B cell (primary cell): ENCODE measurements at regions not wholly inside any gene's neighbourhood (a gene's known extent, or its start where the extent isn't known, plus 50 kb on each side); places are given as distances from the start of the nearest gene placed in this dataset.

Experiments
- ATAC-seq: fragments of 200-7000 bp; cut with Tn5 transposase; one replicate; pipeline ENCODE4 v1.10.0; 2021; ENCODE audit warnings: low read depth, mild to moderate bottlenecking, moderate number of reproducible peaks, moderate library complexity
- CTCF ChIA-PET: fragments of 350-600 bp; sonication (Branson Sonifier 250); formaldehyde crosslinking; loops from one replicate; lab custom pipeline; 2021; ENCODE audit warnings: antibody characterized with exemption, inconsistent platforms; lab: Charles Lee
- POLR2A ChIA-PET: fragments of 350-600 bp; sonication (Branson Sonifier 250); formaldehyde crosslinking; loops from one replicate; lab custom pipeline; 2021; ENCODE audit warnings: antibody characterized with exemption; lab: Charles Lee
- DNase-seq: peaks from one replicate; pipeline ENCODE4 v3.0.0; 2013
- H2AFZ ChIP-seq: 2 replicates; pipeline ENCODE4 v1.6.1; 2012; ENCODE audit warnings: mild to moderate bottlenecking, low read depth, low read length; ENCODE audit not compliant: insufficient read depth, poor library complexity, severe bottlenecking
- H3K27ac ChIP-seq, 2 donors: 1 replicate in 1 of 2; 2 replicates in 1 of 2; pipeline ENCODE4 v1.5.1; 2012 to 2013; ENCODE audit warnings: low read length in 2 of 2, mild to moderate bottlenecking in 2 of 2, moderate library complexity in 1 of 2
- H3K27me3 ChIP-seq, 4 experiments: fragments of 200-600 bp in 1 of 4; sonication (generic) in 1 of 4; replicated peaks in 1 of 4; 1 replicate in 2 of 4; 2 replicates in 2 of 4; pipeline versions ENCODE4 v1.6.1 to v1.7.0; 2013 to 2016; ENCODE audit warnings: low read length in 3 of 4, mild to moderate bottlenecking in 2 of 4, mixed read lengths in 1 of 4, moderate library complexity in 1 of 4; ENCODE audit not compliant: insufficient read depth in 4 of 4, control insufficient read depth in 3 of 4; ENCODE audit errors: control extremely low read depth in 1 of 4
- H3K36me3 ChIP-seq, 2 experiments: replicated peaks in 1 of 2; 1 replicate in 1 of 2; 2 replicates in 1 of 2; pipeline versions ENCODE4 v1.6.1 to v1.7.1; 2013; ENCODE audit warnings: low read length in 1 of 2; ENCODE audit not compliant: insufficient read depth in 2 of 2, control insufficient read depth in 1 of 2; ENCODE audit errors: control extremely low read depth in 1 of 2, extremely low read depth in 1 of 2
- H3K4me1 ChIP-seq, 2 donors: fragments of 200-600 bp in 1 of 2; sonication (generic) in 1 of 2; 1 replicate in 1 of 2; 2 replicates in 1 of 2; pipeline versions ENCODE4 v1.5.1 to v1.6.1; 2013 to 2017; ENCODE audit warnings: low read length in 2 of 2; ENCODE audit not compliant: control insufficient read depth in 2 of 2, insufficient read depth in 2 of 2
- H3K4me2 ChIP-seq: replicated peaks from 2 replicates; pipeline ENCODE3; 2012; ENCODE audit warnings: mild to moderate bottlenecking, low read depth, low read length; ENCODE audit not compliant: poor library complexity, severe bottlenecking
- H3K4me3 ChIP-seq, 5 experiments: fragments of 200-600 bp in 1 of 5; sonication (generic) in 1 of 5; 1 replicate in 3 of 5; 2 replicates in 2 of 5; pipeline versions ENCODE4 v1.5.1 to v1.7.0; 2011 to 2016; ENCODE audit warnings: low read length in 4 of 5, mild to moderate bottlenecking in 4 of 5, low read depth in 2 of 5, control low read depth in 1 of 5, moderate library complexity in 1 of 5; ENCODE audit not compliant: insufficient read depth in 1 of 5; ENCODE audit errors: control extremely low read depth in 1 of 5, extremely low read depth in 1 of 5
- H3K79me2 ChIP-seq: fragments of 200-600 bp; sonication (generic); one replicate; pipeline ENCODE4 v1.6.0; 2016; ENCODE audit warnings: low read length; ENCODE audit not compliant: control insufficient read depth, insufficient read depth
- H3K9ac ChIP-seq: fragments of 200-600 bp; sonication (generic); 2 replicates; pipeline ENCODE4 v1.6.1; 2017; ENCODE audit warnings: mild to moderate bottlenecking, low read length, moderate library complexity
- H3K9me3 ChIP-seq, 3 donors: one replicate each; pipeline versions ENCODE4 v1.6.1 to v1.7.1; 2013; ENCODE audit warnings: low read length in 2 of 3; ENCODE audit not compliant: control insufficient read depth in 2 of 3, insufficient read depth in 1 of 3; ENCODE audit errors: control extremely low read depth in 1 of 3
- H4K20me1 ChIP-seq: 2 replicates; pipeline ENCODE4 v1.6.0; 2012; ENCODE audit warnings: mild to moderate bottlenecking, low read length; ENCODE audit not compliant: insufficient read depth, control insufficient read depth, poor library complexity, severe bottlenecking
- H3K27ac Mint-ChIP-seq: one replicate; pipeline ENCODE4 v1.8.0; 2021; ENCODE audit warnings: mixed read lengths
- H3K27me3 Mint-ChIP-seq: one replicate; pipeline ENCODE4 v1.8.0; 2021; ENCODE audit warnings: mixed read lengths
- H3K4me1 Mint-ChIP-seq: one replicate; pipeline ENCODE4 v1.8.0; 2021; ENCODE audit warnings: mixed read lengths
- H3K4me3 Mint-ChIP-seq: one replicate; pipeline ENCODE4 v1.8.0; 2021; ENCODE audit warnings: mixed read lengths
- H3K9me3 Mint-ChIP-seq: one replicate; pipeline ENCODE4 v1.8.0; 2022; ENCODE audit warnings: mixed read lengths; ENCODE audit not compliant: insufficient read depth
- EZH2 ChIP-seq: IDR thresholded peaks from 2 replicates; pipeline ENCODE4 v1.6.1; 2012; ENCODE audit warnings: borderline replicate concordance, low read depth, mild to moderate bottlenecking, moderate library complexity, low read length; ENCODE audit not compliant: insufficient read depth, poor library complexity, severe bottlenecking
- WGBS: methylation state at CpG from one replicate; pipeline ENCODE4 v1.1.5; 2013; ENCODE audit warnings: missing lambda C conversion rate; ENCODE audit not compliant: insufficient coverage; 5-methylcytosine and 5-hydroxymethylcytosine counted together
- intact Hi-C: fragments of 100-400 bp; cut with micrococcal nuclease; formaldehyde crosslinking; loops from one replicate; pipeline ENCODE4 v1.10.0; 2022
- TF ChIP-seq, protein P1 (sequence below): fragments of 200-600 bp; IDR thresholded peaks from one replicate; pipeline ENCODE4 v1.8.0; 2022; ENCODE audit warnings: antibody characterized with exemption, mild to moderate bottlenecking

DNA sequence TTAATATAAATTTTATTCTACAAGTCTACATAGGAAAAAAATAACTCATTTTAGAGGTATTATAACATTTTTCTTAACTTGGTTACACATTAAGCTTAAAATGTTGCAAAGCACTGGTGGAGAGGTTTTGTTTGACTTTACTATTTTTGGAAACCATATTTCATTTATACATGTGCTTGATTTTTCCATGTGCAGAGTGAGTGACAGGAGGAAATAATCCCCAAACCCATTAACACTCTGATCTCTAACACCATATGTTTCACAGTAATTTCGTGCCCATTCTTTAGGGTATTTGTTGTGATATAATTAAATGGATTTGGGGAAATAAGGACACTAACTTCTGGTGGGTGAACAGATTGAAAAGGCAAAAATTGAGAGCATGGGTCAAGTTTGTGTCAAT lies 2124.4 kb upstream of the PCDH20 start:
- Histone ChIP-seq H4K20me1 (no peaks in the 10 kb centered on the region), H3K9ac (no peak overlapping the region), H3K27ac (no peak overlapping the region), H3K9me3 (peaks cover 0 to 5% (median 0%) of the 10 kb centered on the region in 3 donors), H3K27me3 (no peaks in the 10 kb centered on the region), H3K4me1 (no peaks in the 10 kb centered on the region), H3K79me2 (no peaks in the 10 kb centered on the region), H2AFZ (no peak overlapping the region), H3K4me3 (no peak overlapping the region), H3K36me3 (no peaks in the 10 kb centered on the region), H3K4me2 (no peak overlapping the region)
- Mint-ChIP-seq H3K27ac (no peak overlapping the region), H3K4me3 (no peak overlapping the region), H3K27me3 (no peaks in the 10 kb centered on the region), H3K9me3 (no peaks in the 10 kb centered on the region), H3K4me1 (no peaks in the 10 kb centered on the region)
- no peak for TF ChIP-seq EZH2
- TF ChIP-seq, protein P1, sequence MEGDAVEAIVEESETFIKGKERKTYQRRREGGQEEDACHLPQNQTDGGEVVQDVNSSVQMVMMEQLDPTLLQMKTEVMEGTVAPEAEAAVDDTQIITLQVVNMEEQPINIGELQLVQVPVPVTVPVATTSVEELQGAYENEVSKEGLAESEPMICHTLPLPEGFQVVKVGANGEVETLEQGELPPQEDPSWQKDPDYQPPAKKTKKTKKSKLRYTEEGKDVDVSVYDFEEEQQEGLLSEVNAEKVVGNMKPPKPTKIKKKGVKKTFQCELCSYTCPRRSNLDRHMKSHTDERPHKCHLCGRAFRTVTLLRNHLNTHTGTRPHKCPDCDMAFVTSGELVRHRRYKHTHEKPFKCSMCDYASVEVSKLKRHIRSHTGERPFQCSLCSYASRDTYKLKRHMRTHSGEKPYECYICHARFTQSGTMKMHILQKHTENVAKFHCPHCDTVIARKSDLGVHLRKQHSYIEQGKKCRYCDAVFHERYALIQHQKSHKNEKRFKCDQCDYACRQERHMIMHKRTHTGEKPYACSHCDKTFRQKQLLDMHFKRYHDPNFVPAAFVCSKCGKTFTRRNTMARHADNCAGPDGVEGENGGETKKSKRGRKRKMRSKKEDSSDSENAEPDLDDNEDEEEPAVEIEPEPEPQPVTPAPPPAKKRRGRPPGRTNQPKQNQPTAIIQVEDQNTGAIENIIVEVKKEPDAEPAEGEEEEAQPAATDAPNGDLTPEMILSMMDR, result no peak
- POLR2A ChIA-PET, result no interaction called here
- intact Hi-C loops, result no loop called here
- no peak for ATAC-seq
- no CpG with 5 or more reads among the region's 1 CpG for WGBS
- DNase-seq, result no peak
- CTCF ChIA-PET, result no interaction called here

DNA sequence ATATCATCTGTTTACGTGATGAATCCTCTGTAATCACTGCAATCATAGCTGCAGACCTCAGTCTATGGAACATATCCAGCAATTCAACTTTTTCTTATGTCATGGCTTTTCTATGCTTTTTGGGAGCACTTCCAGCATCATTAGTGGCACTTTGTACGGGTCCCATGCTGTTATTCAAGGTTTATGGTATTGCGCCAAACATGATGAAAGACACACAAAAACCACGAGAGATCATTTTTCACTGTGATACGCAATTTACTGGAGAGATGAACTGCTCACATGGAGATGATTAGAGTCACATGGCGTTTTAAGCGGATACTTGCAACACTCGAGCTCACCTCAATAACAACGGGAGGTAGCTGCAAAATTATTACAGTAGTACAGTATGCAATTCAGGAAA lies 2101.7 kb upstream of the PCDH20 start:
- POLR2A ChIA-PET, result no interaction called here

More for the DNA sequence above, 2101.7 kb upstream of the PCDH20 start:
- H3K9ac ChIP-seq, result no peak overlapping the region
- no peaks in the 10 kb centered on the region for H4K20me1 ChIP-seq
- H3K4me3 ChIP-seq, result no peak overlapping the region
- H3K27me3 Mint-ChIP-seq, result no peaks in the 10 kb centered on the region
- no peaks in the 10 kb centered on the region for H3K27me3 ChIP-seq
- no peaks in the 10 kb centered on the region for H3K4me1 Mint-ChIP-seq
- H3K79me2 ChIP-seq, result no peaks in the 10 kb centered on the region
- no peak overlapping the region for H3K4me2 ChIP-seq
- H3K27ac Mint-ChIP-seq, result no peak overlapping the region
- H3K36me3 ChIP-seq, result no peaks in the 10 kb centered on the region
- H2AFZ ChIP-seq, result no peak overlapping the region
- no peaks in the 10 kb centered on the region for H3K9me3 ChIP-seq
- no peak overlapping the region for H3K4me3 Mint-ChIP-seq
- no peak overlapping the region for H3K27ac ChIP-seq
- TF ChIP-seq, protein P1, result no peak
- no peak for TF ChIP-seq EZH2
- no peak for ATAC-seq
- no peaks in the 10 kb centered on the region for H3K4me1 ChIP-seq
- peaks cover 2% of the 10 kb centered on the region for H3K9me3 Mint-ChIP-seq
- DNase-seq, result no peak
- CTCF ChIA-PET, result no interaction called here
- WGBS, result 90% methylated on average over 4 of the region's 9 CpGs
- intact Hi-C loops, result no loop called here
